HL-60 (cell line): ENCODE measurements at regions not wholly inside any gene's neighbourhood (a gene's known extent, or its start where the extent isn't known, plus 50 kb on each side); places are given as distances from the start of the nearest gene placed in this dataset.

Experiments used
- POLR2AphosphoS5 ChIP-seq: IDR thresholded peaks from 2 replicates; pipeline ENCODE4 v1.6.1; 2012; ENCODE audit warnings: low read depth
- TF ChIP-seq, protein P1 (sequence below): IDR thresholded peaks from one replicate; pipeline ENCODE4 v1.5.1; 2011; ENCODE audit warnings: low read length, control low read depth, inconsistent platforms; ENCODE audit not compliant: insufficient read depth
- TF ChIP-seq, protein P2 (sequence below): IDR thresholded peaks from 2 replicates; pipeline ENCODE4 v1.6.1; 2012; ENCODE audit warnings: low read depth; ENCODE audit not compliant: insufficient replicate concordance

DNA sequence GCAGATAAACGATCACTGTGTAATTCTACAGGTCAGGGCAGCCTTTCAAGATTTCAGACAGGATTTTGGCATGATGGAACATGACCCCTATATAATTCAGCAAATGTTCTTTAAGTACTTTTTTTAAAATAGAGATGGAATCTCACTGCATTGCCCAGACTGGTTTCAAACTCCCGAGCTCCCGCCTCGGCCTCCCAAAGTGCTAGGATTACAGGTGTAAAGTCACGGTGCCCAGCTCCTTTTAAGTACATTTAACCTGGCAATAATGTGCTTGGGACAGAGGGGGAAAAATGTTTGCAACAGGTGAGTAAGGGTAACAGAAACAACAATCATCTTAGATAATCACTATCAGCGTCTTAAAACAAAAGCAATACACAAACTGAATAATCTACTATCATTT lies 66.5 kb upstream of the PSMD7 start:
- TF ChIP-seq, protein P1, sequence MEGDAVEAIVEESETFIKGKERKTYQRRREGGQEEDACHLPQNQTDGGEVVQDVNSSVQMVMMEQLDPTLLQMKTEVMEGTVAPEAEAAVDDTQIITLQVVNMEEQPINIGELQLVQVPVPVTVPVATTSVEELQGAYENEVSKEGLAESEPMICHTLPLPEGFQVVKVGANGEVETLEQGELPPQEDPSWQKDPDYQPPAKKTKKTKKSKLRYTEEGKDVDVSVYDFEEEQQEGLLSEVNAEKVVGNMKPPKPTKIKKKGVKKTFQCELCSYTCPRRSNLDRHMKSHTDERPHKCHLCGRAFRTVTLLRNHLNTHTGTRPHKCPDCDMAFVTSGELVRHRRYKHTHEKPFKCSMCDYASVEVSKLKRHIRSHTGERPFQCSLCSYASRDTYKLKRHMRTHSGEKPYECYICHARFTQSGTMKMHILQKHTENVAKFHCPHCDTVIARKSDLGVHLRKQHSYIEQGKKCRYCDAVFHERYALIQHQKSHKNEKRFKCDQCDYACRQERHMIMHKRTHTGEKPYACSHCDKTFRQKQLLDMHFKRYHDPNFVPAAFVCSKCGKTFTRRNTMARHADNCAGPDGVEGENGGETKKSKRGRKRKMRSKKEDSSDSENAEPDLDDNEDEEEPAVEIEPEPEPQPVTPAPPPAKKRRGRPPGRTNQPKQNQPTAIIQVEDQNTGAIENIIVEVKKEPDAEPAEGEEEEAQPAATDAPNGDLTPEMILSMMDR, result no peak
- TF ChIP-seq, protein P2, sequence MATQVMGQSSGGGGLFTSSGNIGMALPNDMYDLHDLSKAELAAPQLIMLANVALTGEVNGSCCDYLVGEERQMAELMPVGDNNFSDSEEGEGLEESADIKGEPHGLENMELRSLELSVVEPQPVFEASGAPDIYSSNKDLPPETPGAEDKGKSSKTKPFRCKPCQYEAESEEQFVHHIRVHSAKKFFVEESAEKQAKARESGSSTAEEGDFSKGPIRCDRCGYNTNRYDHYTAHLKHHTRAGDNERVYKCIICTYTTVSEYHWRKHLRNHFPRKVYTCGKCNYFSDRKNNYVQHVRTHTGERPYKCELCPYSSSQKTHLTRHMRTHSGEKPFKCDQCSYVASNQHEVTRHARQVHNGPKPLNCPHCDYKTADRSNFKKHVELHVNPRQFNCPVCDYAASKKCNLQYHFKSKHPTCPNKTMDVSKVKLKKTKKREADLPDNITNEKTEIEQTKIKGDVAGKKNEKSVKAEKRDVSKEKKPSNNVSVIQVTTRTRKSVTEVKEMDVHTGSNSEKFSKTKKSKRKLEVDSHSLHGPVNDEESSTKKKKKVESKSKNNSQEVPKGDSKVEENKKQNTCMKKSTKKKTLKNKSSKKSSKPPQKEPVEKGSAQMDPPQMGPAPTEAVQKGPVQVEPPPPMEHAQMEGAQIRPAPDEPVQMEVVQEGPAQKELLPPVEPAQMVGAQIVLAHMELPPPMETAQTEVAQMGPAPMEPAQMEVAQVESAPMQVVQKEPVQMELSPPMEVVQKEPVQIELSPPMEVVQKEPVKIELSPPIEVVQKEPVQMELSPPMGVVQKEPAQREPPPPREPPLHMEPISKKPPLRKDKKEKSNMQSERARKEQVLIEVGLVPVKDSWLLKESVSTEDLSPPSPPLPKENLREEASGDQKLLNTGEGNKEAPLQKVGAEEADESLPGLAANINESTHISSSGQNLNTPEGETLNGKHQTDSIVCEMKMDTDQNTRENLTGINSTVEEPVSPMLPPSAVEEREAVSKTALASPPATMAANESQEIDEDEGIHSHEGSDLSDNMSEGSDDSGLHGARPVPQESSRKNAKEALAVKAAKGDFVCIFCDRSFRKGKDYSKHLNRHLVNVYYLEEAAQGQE, result no peak
- TF ChIP-seq POLR2AphosphoS5, result no peak
